Transverse colon (tissue), 4 donors: ENCODE measurements at regions not wholly inside any gene's neighbourhood (a gene's known extent, or its start where the extent isn't known, plus 50 kb on each side); places are given as distances from the start of the nearest gene placed in this dataset.

Source experiments
- DNase-seq: peaks from one replicate; pipeline ENCODE4 v3.0.0-alpha.2; 2019
- H3K27ac ChIP-seq, 4 donors: fragments of 200-600 bp; sonication (generic); 2 replicates each; pipeline ENCODE4 v1.5.1; 2016 to 2018; ENCODE audit warnings: inconsistent platforms in 4 of 4
- H3K27me3 ChIP-seq: fragments of 200-600 bp; sonication (generic); 2 replicates; pipeline ENCODE4 v1.5.1; 2017; ENCODE audit warnings: inconsistent platforms
- H3K36me3 ChIP-seq, 4 donors: fragments of 200-600 bp; sonication (generic); 2 replicates each; pipeline ENCODE4 v1.5.1; 2017 to 2019; ENCODE audit warnings: inconsistent platforms in 4 of 4
- H3K4me1 ChIP-seq, 4 donors: fragments of 200-600 bp; sonication (generic); 2 replicates each; pipeline ENCODE4 v1.5.1; 2017 to 2020; ENCODE audit warnings: inconsistent platforms in 4 of 4
- H3K4me3 ChIP-seq, 4 donors: fragments of 200-600 bp; sonication (generic); 1 replicate in 1 of 4; 2 replicates in 3 of 4; pipeline versions ENCODE4 v1.5.1 to v1.6.1; 2017 to 2019; ENCODE audit warnings: inconsistent platforms in 4 of 4
- H3K9me3 ChIP-seq, 2 donors: fragments of 200-600 bp; sonication (generic); 2 replicates each; pipeline ENCODE4 v1.5.1; 2017 to 2019; ENCODE audit warnings: inconsistent platforms in 2 of 2
- CTCF ChIP-seq, 5 experiments: fragments of 200-600 bp in 3 of 5; fragments of 450-650 bp in 2 of 5; sonication (generic) in 3 of 5; IDR thresholded peaks; 1 replicate in 2 of 5; 2 replicates in 3 of 5; pipeline ENCODE4 v1.5.1; 2016 to 2017; ENCODE audit warnings: antibody characterized with exemption in 5 of 5, inconsistent platforms in 3 of 5, mild to moderate bottlenecking in 2 of 5, moderate library complexity in 1 of 5
- EP300 ChIP-seq: sonication (generic); formaldehyde crosslinking; IDR thresholded peaks from one replicate; pipeline ENCODE4 v1.6.1; 2017; ENCODE audit warnings: antibody characterized with exemption, low read depth
- POLR2A ChIP-seq: fragments of 450-650 bp; IDR thresholded peaks from one replicate; pipeline ENCODE4 v1.6.1; 2016; ENCODE audit warnings: antibody characterized with exemption, mild to moderate bottlenecking, moderate library complexity
- POLR2AphosphoS5 ChIP-seq, 3 donors: sonication (generic); formaldehyde crosslinking; IDR thresholded peaks; one replicate each; pipeline ENCODE4 v1.6.1; 2016; ENCODE audit warnings: antibody characterized with exemption in 3 of 3
- WGBS, 2 donors: methylation state at CpG; one replicate each; pipeline ENCODE4 v1.1.5; 2018; ENCODE audit warnings: low coverage in 1 of 2; 5-methylcytosine and 5-hydroxymethylcytosine counted together
- in situ Hi-C, 4 donors: fragments of 200-750 bp; cut with MboI; loops; one replicate each; pipeline versions ENCODE4 v1.15.0 to v1.15.1; 2017; ENCODE audit warnings: low sequenced_read_pairs in 3 of 4, low pct_ligation_motif_present in 1 of 4, low pct_unique_long_range_greater_than_20kb in 1 of 4
- intact Hi-C: fragments of 100-400 bp; cut with DNase I; formaldehyde crosslinking; loops from one replicate; pipeline ENCODE4 v1.15.1; 2023; ENCODE audit warnings: low total_unique reads

GRCh38 chr9:118252027-118252426 lies 547.8 kb downstream of the TLR4 start:
- 90 to 92% methylated on average over 2 of the region's 2 CpGs for WGBS, 2 donors
- DNase-seq: no peak
- H3K36me3 ChIP-seq: no peaks in the 10 kb centered on the region
- H3K9me3 ChIP-seq: peaks cover 0 to 5% of the 10 kb centered on the region in 2 donors
- intact Hi-C loops: no loop called here
- in situ Hi-C loops: no loop called here
- no peak overlapping the region for H3K27ac ChIP-seq
- H3K4me1 ChIP-seq: no peaks in the 10 kb centered on the region
- H3K27me3 ChIP-seq: no peaks in the 10 kb centered on the region
- TF ChIP-seq CTCF (IDR thresholded peaks at IDR 0.05): no peak
- no peak for TF ChIP-seq EP300
- no peak for TF ChIP-seq POLR2A
- TF ChIP-seq POLR2AphosphoS5 (IDR thresholded peaks at IDR 0.05): no peak
- H3K4me3 ChIP-seq: no peak overlapping the region

GRCh38 chr9:118262191-118262590 lies 558.0 kb downstream of the TLR4 start:
- 100% methylated on average over 1 of the region's 1 CpG; no CpG with 5 or more reads in 1 of the 2 donors for WGBS, 2 donors
- DNase-seq: no peak
- intact Hi-C loops (no loop called here), in situ Hi-C loops (no loop called here)
- H3K27ac ChIP-seq: no peak overlapping the region
- TF ChIP-seq CTCF (IDR thresholded peaks at IDR 0.05) (no peak), POLR2AphosphoS5 (IDR thresholded peaks at IDR 0.05) (no peak), POLR2A (no peak), EP300 (no peak)
- H3K9me3 ChIP-seq: peaks cover 0 to 10% of the 10 kb centered on the region in 2 donors
- H3K4me3 ChIP-seq: no peak overlapping the region
- no peaks in the 10 kb centered on the region for H3K4me1 ChIP-seq
- H3K36me3 ChIP-seq: no peaks in the 10 kb centered on the region
- no peaks in the 10 kb centered on the region for H3K27me3 ChIP-seq

GRCh38 chr9:118263949-118264348 lies 559.7 kb downstream of the TLR4 start:
- intact Hi-C loops: no loop called here
- no peaks in the 10 kb centered on the region for H3K4me1 ChIP-seq
- in situ Hi-C loops: no loop called here
- no peak for DNase-seq
- H3K36me3 ChIP-seq: no peaks in the 10 kb centered on the region
- no peak overlapping the region for H3K4me3 ChIP-seq
- H3K9me3 ChIP-seq: peaks cover 0 to 6% of the 10 kb centered on the region in 2 donors
- no peak for TF ChIP-seq EP300
- no peak for TF ChIP-seq POLR2A
- TF ChIP-seq CTCF (IDR thresholded peaks at IDR 0.05): no peak
- TF ChIP-seq POLR2AphosphoS5 (IDR thresholded peaks at IDR 0.05): no peak
- H3K27ac ChIP-seq: no peak overlapping the region
- H3K27me3 ChIP-seq: no peaks in the 10 kb centered on the region

GRCh38 chr9:118268046-118268445 lies 563.8 kb downstream of the TLR4 start:
- Histone ChIP-seq H3K9me3 (no peaks in the 10 kb centered on the region), H3K27me3 (no peaks in the 10 kb centered on the region), H3K27ac (no peak overlapping the region), H3K36me3 (no peaks in the 10 kb centered on the region), H3K4me1 (no peaks in the 10 kb centered on the region), H3K4me3 (no peak overlapping the region)
- intact Hi-C loops (no loop called here), in situ Hi-C loops (no loop called here)
- TF ChIP-seq EP300 (no peak), POLR2AphosphoS5 (IDR thresholded peaks at IDR 0.05) (no peak), POLR2A (no peak), CTCF (IDR thresholded peaks at IDR 0.05) (no peak)
- 73 to 88% methylated on average over 5 to 6 of the region's 6 CpGs for WGBS, 2 donors
- no peak for DNase-seq
